ENCODE measurements at regions not wholly inside any gene's neighbourhood (a gene's known extent, or its start where the extent isn't known, plus 50 kb on each side); places are given as distances from the start of the nearest gene placed in this dataset.

- TF ChIP-seq ETS1 (IDR thresholded peaks at IDR 0.05) (no peak), ZNF462 (CRISPR knock-in tag; IDR thresholded peaks at IDR 0.05) (no peak), JUNB (IDR thresholded peaks at IDR 0.05; ENCODE audit: unreplicated experiment) (no peak), NANOG (IDR thresholded peaks at IDR 0.05; ENCODE audit: borderline replicate concordance) (no peak), EZH2 (IDR thresholded peaks at IDR 0.05; ENCODE audit: low read depth, unreplicated experiment) (no peak), POLR2AphosphoS5 (IDR thresholded peaks at IDR 0.05; ENCODE audit: low read depth) (no peak)
Measured at GRCh38 chr2:134777593-134777992, 58.8 kb upstream of the TMEM163 start (continued).

- H3K9me3 Mint-ChIP-seq, result no peaks in the 10 kb centered on the region
- H3K4me1 Mint-ChIP-seq, result peaks cover 15% of the 10 kb centered on the region
- Histone ChIP-seq H3K27me3 (ENCODE audit: insufficient read depth) (no peaks in the 10 kb centered on the region), H3K4me1 (ENCODE audit: insufficient read depth) (peaks cover 11% of the 10 kb centered on the region; the same call in 1 of the 2 replicates), H3K9me2 (ENCODE audit: insufficient read depth) (peaks cover 5% of the 10 kb centered on the region), H3K4me2 (no peak overlapping the region), H3F3A (replicated peaks; ENCODE audit: low read depth) (no peaks in the 10 kb centered on the region), H3K36me3 (ENCODE audit: insufficient read depth) (no peaks in the 10 kb centered on the region), H2AFZ (no peak overlapping the region), H3K27ac (ENCODE audit: low read depth) (no peak overlapping the region), H3K79me2 (replicated peaks; ENCODE audit: insufficient read depth) (no peaks in the 10 kb centered on the region), H3K4me3 (no peak overlapping the region), H4K20me1 (replicated peaks; ENCODE audit: insufficient read depth) (no peaks in the 10 kb centered on the region)
- no peak for TF ChIP-seq EZH2 (IDR thresholded peaks at IDR 0.05; ENCODE audit: low read depth, unreplicated experiment)
- TF ChIP-seq CTCF (conservative IDR thresholded peaks at IDR 0.05; ENCODE audit: low read depth in 2 of 2), result peak; percentile 56 to 74
- no peak for TF ChIP-seq POLR2AphosphoS5 (IDR thresholded peaks at IDR 0.05; ENCODE audit: low read depth)
- no peak overlapping the region for H3K27ac Mint-ChIP-seq
- DNase-seq (ENCODE audit: low spot score) (peak; percentile 38), ATAC-seq (peak; percentile 81)
- peaks cover 12% of the 10 kb centered on the region for H3K27me3 Mint-ChIP-seq (ENCODE audit: insufficient read depth, low read depth, poor library complexity)
- H3K4me3 Mint-ChIP-seq, result no peak overlapping the region
- no peaks in the 10 kb centered on the region for H3K36me3 Mint-ChIP-seq (ENCODE audit: low read depth)
Measured at GRCh38 chr2:134778372-134778771, 59.6 kb upstream of the TMEM163 start.
